Posterior vena cava (tissue), 2 donors: ENCODE measurements at regions not wholly inside any gene's neighbourhood (a gene's known extent, or its start where the extent isn't known, plus 50 kb on each side); places are given as distances from the start of the nearest gene placed in this dataset.

ENCODE experiments used
- DNase-seq: peaks from one replicate; pipeline ENCODE4 v3.0.0-alpha.2; 2020; ENCODE audit warnings: low spot score
- intact Hi-C, 2 donors: fragments of 100-400 bp; cut with DNase I; formaldehyde crosslinking; loops; one replicate each; pipeline versions ENCODE4 v1.14.1 to v1.14.2; 2022 to 2023
- donor health status: DM: yes; HTN: yes; CAD: no.
- donor health status: DM: yes; HTN: yes; CAD: no.

DNA sequence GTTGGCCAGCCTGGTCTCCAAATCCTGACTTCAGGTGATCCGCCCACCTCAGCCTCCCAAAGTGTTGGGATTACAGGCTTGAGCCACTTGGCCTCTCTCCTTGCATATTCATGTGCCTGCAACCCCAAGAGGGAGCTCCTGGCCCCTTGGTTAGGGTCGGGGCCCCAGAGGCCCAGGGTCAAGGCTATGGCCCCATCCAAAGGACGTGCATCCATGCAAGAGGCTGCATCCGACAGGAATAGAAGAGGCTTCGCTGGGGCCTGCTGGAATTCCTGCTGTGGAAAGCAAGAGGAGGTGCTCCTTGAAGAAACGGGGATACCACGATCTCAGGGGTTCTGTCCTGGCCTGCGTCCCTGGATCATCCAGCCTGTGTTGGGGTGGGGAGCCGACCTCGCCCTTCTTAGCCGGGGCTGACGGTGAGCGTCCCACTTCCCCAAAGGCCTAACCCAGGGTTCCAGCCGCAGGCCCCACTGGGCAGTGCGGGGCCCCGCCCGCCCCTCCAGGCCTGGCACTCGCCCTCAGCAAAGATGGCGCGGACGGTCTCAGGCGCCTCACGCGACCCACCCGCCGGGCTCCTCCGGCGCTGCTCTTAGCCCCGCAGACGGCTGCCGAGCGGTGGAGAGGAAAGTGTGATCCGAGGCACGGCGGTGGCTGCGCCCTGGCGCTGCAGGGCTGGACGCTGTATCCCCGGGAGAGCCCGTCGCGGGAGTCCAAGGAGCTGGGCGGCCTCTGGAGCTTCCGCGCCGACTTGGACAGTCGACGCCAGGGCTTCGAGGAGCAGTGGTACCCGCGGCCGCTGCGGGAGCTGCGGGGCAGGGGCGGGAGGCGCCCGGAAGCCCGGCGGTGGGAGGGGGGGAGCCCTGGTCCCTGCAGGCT lies 54.7 kb downstream of the ZNF727 start:
- DNase-seq = peak; percentile 62
- intact Hi-C loops = loop anchor here in 1 of 2 donors (2.0 kb wide), 1 partner anchor 113 kb away; no protein-coding TSS in a partner anchor

- DNase-seq = peak; percentile 24
- intact Hi-C loops = loop anchor here in 1 of 2 donors (2.0 kb wide), 1 partner anchor 111 kb away; no protein-coding TSS in a partner anchor
These were observed 56.1 kb downstream of the ZNF727 start for GRCh38 chr7:64101126-64101942.

GRCh38 chr7:64101943-64102655 lies 56.9 kb downstream of the ZNF727 start:
- peak; percentile 68 for DNase-seq
- intact Hi-C loops = loop anchor here in 1 of 2 donors (2.0 kb wide), 1 partner anchor 111 kb away; no protein-coding TSS in a partner anchor

DNA sequence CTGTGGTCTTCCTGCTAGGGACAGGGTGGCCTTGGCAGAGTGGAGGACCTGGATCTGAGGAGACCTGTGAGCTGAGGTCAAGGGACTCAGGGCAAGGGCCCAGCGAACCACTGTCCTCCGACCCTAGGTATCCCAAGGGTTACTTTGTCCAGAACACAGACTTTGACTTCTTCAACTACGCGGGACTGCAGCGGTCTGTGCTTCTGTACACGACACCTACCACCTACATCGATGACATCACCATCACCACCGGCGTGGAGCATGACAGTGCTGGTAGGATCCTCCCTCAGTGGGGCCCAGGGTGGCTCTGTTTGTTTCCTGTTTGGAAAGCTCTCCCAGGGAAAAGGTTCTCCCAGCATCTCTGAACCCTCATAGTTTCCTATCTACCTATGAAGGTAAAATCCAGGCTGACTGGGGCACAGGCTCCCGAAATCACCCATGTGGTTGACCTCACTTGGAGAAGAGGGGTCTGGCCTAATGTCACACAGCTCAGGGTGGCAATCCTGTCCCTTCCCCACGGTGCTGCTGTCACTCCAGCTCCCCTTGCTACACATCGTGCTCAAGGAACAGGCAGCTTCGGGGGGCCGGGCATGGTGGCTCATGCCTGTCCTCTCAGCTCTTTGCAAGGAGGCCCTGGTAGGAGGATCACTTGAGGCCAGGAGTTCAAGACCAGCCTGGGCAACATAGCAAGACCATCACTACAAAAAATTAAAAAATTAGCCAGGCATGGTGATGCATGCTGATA lies 57.6 kb downstream of the ZNF727 start:
- intact Hi-C loops = no loop called here
- DNase-seq = peak; percentile 76

DNA sequence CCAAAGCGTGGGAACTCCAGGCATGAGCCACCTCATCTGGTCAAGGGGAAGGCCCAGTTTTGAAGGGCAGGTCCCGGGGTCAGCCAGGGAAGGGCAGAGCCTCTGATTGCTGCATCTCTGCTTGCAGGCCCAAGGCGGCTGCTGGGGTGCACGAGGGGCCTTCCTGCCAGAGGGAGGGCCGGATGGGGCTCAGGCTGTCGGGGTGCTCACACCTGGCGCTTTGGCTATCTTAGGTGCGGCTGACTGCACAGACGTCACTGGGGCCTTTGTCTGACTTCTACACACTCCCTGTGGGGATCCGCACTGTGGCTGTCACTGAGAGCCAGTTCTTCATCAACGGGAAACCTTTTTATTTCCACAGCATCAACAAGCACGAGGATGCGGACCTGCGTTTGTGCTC lies 68.7 kb downstream of the ZNF727 start:
- peak; percentile 67 for DNase-seq
- intact Hi-C loops = no loop called here

DNA sequence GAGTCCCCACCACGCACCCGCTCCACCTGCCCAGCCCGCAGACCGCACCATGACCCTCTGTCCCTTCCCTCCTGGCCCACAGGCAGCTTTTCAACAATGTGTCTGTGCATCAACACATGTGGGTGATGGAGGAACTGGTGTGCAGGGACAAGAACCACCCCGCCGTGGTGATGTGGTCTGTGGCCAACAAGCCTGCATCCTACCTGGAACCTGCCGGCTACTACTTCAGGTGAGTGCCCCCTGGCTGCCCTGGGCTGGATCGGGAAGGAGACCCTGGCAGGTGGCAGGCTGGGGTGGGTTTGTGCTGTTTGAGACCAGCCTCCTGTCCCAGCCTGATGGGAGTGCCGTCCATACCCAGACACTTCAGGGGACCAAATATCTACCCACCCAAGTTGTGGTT lies 69.6 kb downstream of the ZNF727 start:
- DNase-seq = peak; percentile 28

GRCh38 chr7:64131696-64132095 lies 75.3 kb upstream of the ZNF735 start:
- intact Hi-C loops = no loop called here
- DNase-seq = no peak

More for the DNA sequence above, 69.6 kb downstream of the ZNF727 start:
- intact Hi-C loops = no loop called here
